ENCODE measurements at regions not wholly inside any gene's neighbourhood (a gene's known extent, or its start where the extent isn't known, plus 50 kb on each side); places are given as distances from the start of the nearest gene placed in this dataset.
"Not testable (repeated sequence)": the region's sequence is repeated elsewhere in the genome, so short reads cannot be mapped to it uniquely, and the experiment has no call there.

- no peak for DNase-seq
These were observed 99.9 kb downstream of the AREG start for GRCh38 chr4:74544655-74545361.

- no peak for DNase-seq
These were observed 100.5 kb downstream of the AREG start for GRCh38 chr4:74545448-74545847.

GRCh38 chr4:74546057-74546456 lies 101.1 kb downstream of the AREG start:
- DNase-seq = no peak

- no peak for DNase-seq
These were observed 102.1 kb downstream of the AREG start for GRCh38 chr4:74547042-74547441.

GRCh38 chr4:74548561-74548960 lies 103.6 kb downstream of the AREG start:
- no peak for DNase-seq

GRCh38 chr4:74549936-74550335 lies 105.0 kb downstream of the AREG start:
- DNase-seq = no peak

- no peak for DNase-seq
These were observed 110.3 kb downstream of the AREG start for GRCh38 chr4:74555231-74555630.

- no peak for DNase-seq
These were observed 110.9 kb downstream of the AREG start for GRCh38 chr4:74555843-74556242.

- no peak for DNase-seq
These were observed 114.9 kb downstream of the AREG start for GRCh38 chr4:74559853-74560252.

- no peak for DNase-seq
These were observed 123.0 kb downstream of the AREG start for GRCh38 chr4:74567981-74568380.

- no peak for DNase-seq
These were observed 125.2 kb downstream of the AREG start for GRCh38 chr4:74570095-74570494.

- no peak for DNase-seq
These were observed 133.4 kb downstream of the AREG start for GRCh38 chr4:74578329-74578728.

GRCh38 chr4:74578865-74579264 lies 133.9 kb downstream of the AREG start:
- not testable (repeated sequence) for DNase-seq

GRCh38 chr4:74583089-74583700 lies 138.3 kb downstream of the AREG start:
- DNase-seq = no peak

GRCh38 chr4:74583757-74584156 lies 138.8 kb downstream of the AREG start:
- DNase-seq = no peak

- DNase-seq = no peak
These were observed 143.4 kb downstream of the AREG start for GRCh38 chr4:74588350-74588749.

- no peak for DNase-seq
These were observed 145.5 kb downstream of the AREG start for GRCh38 chr4:74590476-74590875.

- DNase-seq = no peak
These were observed 153.8 kb downstream of the AREG start for GRCh38 chr4:74598611-74599325.

GRCh38 chr4:74603186-74603585 lies 158.2 kb downstream of the AREG start:
- DNase-seq = no peak

- DNase-seq = no peak
These were observed 163.4 kb downstream of the AREG start for GRCh38 chr4:74608151-74608949.

GRCh38 chr4:74610491-74610890 lies 165.6 kb downstream of the AREG start:
- DNase-seq = no peak

GRCh38 chr4:74612837-74613236 lies 167.9 kb downstream of the AREG start:
- no peak for DNase-seq

- DNase-seq = no peak
These were observed 168.3 kb downstream of the AREG start for GRCh38 chr4:74613266-74613665.

Data from femur (tissue), 1 donor.